ENCODE measurements at regions not wholly inside any gene's neighbourhood (a gene's known extent, or its start where the extent isn't known, plus 50 kb on each side); places are given as distances from the start of the nearest gene placed in this dataset.

DNA sequence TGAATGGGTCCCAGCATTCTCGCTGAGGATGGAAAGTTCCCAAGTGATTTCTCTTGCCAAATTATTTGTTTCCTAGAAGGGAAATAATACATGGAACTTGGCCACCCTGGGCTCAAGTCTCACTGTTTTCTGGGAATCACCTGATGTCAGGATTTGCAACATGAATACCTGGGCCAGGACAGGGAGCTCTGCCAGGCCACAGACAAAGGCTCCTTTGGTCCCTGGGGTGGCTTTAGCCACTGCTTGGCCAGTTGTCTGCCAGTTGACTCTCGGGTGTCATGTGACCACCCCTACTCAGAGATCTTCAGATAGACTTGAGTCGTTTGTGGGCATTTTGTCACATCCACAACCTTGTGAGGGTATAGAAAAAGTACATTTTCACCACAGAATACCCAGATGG, 258.0 kb upstream of the HABP2 start:
- TF ChIP-seq, protein P1, sequence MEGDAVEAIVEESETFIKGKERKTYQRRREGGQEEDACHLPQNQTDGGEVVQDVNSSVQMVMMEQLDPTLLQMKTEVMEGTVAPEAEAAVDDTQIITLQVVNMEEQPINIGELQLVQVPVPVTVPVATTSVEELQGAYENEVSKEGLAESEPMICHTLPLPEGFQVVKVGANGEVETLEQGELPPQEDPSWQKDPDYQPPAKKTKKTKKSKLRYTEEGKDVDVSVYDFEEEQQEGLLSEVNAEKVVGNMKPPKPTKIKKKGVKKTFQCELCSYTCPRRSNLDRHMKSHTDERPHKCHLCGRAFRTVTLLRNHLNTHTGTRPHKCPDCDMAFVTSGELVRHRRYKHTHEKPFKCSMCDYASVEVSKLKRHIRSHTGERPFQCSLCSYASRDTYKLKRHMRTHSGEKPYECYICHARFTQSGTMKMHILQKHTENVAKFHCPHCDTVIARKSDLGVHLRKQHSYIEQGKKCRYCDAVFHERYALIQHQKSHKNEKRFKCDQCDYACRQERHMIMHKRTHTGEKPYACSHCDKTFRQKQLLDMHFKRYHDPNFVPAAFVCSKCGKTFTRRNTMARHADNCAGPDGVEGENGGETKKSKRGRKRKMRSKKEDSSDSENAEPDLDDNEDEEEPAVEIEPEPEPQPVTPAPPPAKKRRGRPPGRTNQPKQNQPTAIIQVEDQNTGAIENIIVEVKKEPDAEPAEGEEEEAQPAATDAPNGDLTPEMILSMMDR (conservative IDR thresholded peaks at IDR 0.05; ENCODE audit: low read depth in 2 of 2) = no peak
- TF ChIP-seq EZH2 (IDR thresholded peaks at IDR 0.05; ENCODE audit: low read depth, unreplicated experiment) = no peak
- TF ChIP-seq, protein P2, sequence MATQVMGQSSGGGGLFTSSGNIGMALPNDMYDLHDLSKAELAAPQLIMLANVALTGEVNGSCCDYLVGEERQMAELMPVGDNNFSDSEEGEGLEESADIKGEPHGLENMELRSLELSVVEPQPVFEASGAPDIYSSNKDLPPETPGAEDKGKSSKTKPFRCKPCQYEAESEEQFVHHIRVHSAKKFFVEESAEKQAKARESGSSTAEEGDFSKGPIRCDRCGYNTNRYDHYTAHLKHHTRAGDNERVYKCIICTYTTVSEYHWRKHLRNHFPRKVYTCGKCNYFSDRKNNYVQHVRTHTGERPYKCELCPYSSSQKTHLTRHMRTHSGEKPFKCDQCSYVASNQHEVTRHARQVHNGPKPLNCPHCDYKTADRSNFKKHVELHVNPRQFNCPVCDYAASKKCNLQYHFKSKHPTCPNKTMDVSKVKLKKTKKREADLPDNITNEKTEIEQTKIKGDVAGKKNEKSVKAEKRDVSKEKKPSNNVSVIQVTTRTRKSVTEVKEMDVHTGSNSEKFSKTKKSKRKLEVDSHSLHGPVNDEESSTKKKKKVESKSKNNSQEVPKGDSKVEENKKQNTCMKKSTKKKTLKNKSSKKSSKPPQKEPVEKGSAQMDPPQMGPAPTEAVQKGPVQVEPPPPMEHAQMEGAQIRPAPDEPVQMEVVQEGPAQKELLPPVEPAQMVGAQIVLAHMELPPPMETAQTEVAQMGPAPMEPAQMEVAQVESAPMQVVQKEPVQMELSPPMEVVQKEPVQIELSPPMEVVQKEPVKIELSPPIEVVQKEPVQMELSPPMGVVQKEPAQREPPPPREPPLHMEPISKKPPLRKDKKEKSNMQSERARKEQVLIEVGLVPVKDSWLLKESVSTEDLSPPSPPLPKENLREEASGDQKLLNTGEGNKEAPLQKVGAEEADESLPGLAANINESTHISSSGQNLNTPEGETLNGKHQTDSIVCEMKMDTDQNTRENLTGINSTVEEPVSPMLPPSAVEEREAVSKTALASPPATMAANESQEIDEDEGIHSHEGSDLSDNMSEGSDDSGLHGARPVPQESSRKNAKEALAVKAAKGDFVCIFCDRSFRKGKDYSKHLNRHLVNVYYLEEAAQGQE (IDR thresholded peaks at IDR 0.05; ENCODE audit: unreplicated experiment) = no peak
- TF ChIP-seq CREB1 (CRISPR knock-in tag; IDR thresholded peaks at IDR 0.05; ENCODE audit: low read depth) = no peak
- no peak for TF ChIP-seq JUNB (IDR thresholded peaks at IDR 0.05; ENCODE audit: unreplicated experiment)
- no peak for TF ChIP-seq POLR2AphosphoS5 (IDR thresholded peaks at IDR 0.05; ENCODE audit: low read depth)
- no peak for TF ChIP-seq STAT1 (IDR thresholded peaks at IDR 0.05; ENCODE audit: unreplicated experiment)
- no peak for TF ChIP-seq ZNF114 (CRISPR knock-in tag; IDR thresholded peaks at IDR 0.05)
- TF ChIP-seq, protein P3, sequence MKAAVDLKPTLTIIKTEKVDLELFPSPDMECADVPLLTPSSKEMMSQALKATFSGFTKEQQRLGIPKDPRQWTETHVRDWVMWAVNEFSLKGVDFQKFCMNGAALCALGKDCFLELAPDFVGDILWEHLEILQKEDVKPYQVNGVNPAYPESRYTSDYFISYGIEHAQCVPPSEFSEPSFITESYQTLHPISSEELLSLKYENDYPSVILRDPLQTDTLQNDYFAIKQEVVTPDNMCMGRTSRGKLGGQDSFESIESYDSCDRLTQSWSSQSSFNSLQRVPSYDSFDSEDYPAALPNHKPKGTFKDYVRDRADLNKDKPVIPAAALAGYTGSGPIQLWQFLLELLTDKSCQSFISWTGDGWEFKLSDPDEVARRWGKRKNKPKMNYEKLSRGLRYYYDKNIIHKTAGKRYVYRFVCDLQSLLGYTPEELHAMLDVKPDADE (IDR thresholded peaks at IDR 0.05) = no peak
- no peak for TF ChIP-seq EZH2phosphoT487 (IDR thresholded peaks at IDR 0.05; ENCODE audit: unreplicated experiment)
- TF ChIP-seq, protein P4, sequence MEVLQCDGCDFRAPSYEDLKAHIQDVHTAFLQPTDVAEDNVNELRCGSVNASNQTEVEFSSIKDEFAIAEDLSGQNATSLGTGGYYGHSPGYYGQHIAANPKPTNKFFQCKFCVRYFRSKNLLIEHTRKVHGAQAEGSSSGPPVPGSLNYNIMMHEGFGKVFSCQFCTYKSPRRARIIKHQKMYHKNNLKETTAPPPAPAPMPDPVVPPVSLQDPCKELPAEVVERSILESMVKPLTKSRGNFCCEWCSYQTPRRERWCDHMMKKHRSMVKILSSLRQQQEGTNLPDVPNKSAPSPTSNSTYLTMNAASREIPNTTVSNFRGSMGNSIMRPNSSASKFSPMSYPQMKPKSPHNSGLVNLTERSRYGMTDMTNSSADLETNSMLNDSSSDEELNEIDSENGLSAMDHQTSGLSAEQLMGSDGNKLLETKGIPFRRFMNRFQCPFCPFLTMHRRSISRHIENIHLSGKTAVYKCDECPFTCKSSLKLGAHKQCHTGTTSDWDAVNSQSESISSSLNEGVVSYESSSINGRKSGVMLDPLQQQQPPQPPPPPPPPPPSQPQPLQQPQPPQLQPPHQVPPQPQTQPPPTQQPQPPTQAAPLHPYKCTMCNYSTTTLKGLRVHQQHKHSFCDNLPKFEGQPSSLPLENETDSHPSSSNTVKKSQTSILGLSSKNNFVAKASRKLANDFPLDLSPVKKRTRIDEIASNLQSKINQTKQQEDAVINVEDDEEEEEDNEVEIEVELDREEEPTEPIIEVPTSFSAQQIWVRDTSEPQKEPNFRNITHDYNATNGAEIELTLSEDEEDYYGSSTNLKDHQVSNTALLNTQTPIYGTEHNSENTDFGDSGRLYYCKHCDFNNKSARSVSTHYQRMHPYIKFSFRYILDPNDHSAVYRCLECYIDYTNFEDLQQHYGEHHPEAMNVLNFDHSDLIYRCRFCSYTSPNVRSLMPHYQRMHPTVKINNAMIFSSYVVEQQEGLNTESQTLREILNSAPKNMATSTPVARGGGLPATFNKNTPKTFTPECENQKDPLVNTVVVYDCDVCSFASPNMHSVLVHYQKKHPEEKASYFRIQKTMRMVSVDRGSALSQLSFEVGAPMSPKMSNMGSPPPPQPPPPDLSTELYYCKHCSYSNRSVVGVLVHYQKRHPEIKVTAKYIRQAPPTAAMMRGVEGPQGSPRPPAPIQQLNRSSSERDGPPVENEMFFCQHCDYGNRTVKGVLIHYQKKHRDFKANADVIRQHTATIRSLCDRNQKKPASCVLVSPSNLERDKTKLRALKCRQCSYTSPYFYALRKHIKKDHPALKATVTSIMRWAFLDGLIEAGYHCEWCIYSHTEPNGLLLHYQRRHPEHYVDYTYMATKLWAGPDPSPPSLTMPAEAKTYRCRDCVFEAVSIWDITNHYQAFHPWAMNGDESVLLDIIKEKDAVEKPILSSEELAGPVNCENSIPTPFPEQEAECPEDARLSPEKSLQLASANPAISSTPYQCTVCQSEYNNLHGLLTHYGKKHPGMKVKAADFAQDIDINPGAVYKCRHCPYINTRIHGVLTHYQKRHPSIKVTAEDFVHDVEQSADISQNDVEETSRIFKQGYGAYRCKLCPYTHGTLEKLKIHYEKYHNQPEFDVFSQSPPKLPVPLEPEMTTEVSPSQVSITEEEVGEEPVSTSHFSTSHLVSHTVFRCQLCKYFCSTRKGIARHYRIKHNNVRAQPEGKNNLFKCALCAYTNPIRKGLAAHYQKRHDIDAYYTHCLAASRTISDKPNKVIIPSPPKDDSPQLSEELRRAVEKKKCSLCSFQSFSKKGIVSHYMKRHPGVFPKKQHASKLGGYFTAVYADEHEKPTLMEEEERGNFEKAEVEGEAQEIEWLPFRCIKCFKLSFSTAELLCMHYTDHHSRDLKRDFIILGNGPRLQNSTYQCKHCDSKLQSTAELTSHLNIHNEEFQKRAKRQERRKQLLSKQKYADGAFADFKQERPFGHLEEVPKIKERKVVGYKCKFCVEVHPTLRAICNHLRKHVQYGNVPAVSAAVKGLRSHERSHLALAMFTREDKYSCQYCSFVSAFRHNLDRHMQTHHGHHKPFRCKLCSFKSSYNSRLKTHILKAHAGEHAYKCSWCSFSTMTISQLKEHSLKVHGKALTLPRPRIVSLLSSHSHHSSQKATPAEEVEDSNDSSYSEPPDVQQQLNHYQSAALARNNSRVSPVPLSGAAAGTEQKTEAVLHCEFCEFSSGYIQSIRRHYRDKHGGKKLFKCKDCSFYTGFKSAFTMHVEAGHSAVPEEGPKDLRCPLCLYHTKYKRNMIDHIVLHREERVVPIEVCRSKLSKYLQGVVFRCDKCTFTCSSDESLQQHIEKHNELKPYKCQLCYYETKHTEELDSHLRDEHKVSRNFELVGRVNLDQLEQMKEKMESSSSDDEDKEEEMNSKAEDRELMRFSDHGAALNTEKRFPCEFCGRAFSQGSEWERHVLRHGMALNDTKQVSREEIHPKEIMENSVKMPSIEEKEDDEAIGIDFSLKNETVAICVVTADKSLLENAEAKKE (CRISPR knock-in tag; IDR thresholded peaks at IDR 0.05) = no peak
